H1 (cell line): ENCODE measurements at regions not wholly inside any gene's neighbourhood (a gene's known extent, or its start where the extent isn't known, plus 50 kb on each side); places are given as distances from the start of the nearest gene placed in this dataset.

Experiments used
- CTCF ChIP-seq, 3 experiments: IDR thresholded peaks; 1 replicate in 2 of 3; 2 replicates in 1 of 3; pipeline versions ENCODE4 v1.5.1 to v1.6.1; 2011; ENCODE audit warnings: low read length in 3 of 3, mild to moderate bottlenecking in 3 of 3, inconsistent platforms in 2 of 3, low read depth in 1 of 3, moderate library complexity in 1 of 3; ENCODE audit not compliant: insufficient read depth in 1 of 3; ENCODE audit errors: control extremely low read depth in 1 of 3
- GABPA ChIP-seq: IDR thresholded peaks from 2 replicates; pipeline ENCODE4 v1.6.1; 2011; ENCODE audit warnings: mild to moderate bottlenecking, low read length, moderate library complexity, borderline replicate concordance; ENCODE audit not compliant: insufficient read depth
- RFX5 ChIP-seq: IDR thresholded peaks from 2 replicates; pipeline ENCODE4 v1.6.1; 2011; ENCODE audit warnings: low read depth, low read length, improper control_type of control experiment, borderline replicate concordance
- SAP30 ChIP-seq: fragments of 300-600 bp; sonication (generic); IDR thresholded peaks from 2 replicates; pipeline ENCODE4 v1.7.1; 2012; ENCODE audit warnings: low read length, moderate library complexity, mild to moderate bottlenecking, inconsistent platforms; ENCODE audit not compliant: insufficient read depth, insufficient replicate concordance
- SP4 ChIP-seq: IDR thresholded peaks from 2 replicates; pipeline ENCODE4 v1.6.1; 2012; ENCODE audit warnings: low read length, inconsistent platforms

- TF ChIP-seq CTCF (IDR thresholded peaks at IDR 0.05; ENCODE audit: control extremely low read depth in 1 of 3, insufficient read depth in 1 of 3, low read depth in 1 of 3, low read length in 3 of 3) = no peak
- TF ChIP-seq RFX5 = no peak
- 0 out of 2 replicates have a peak, but pooled peaks have one; percentile 20 for TF ChIP-seq SP4
- no peak for TF ChIP-seq SAP30
- no peak for TF ChIP-seq GABPA
These were observed 230.7 kb downstream of the NFATC2 start (continued) for GRCh38 chr20:51311636-51312479.
